COLO668 (cell line): ENCODE measurements at regions not wholly inside any gene's neighbourhood (a gene's known extent, or its start where the extent isn't known, plus 50 kb on each side); places are given as distances from the start of the nearest gene placed in this dataset.

Experiments used
- DNase-seq: peaks from one replicate; lab custom pipeline; 2025; ENCODE audit not compliant: unreplicated experiment; lab: John Stamatoyannopoulos, UW

DNA sequence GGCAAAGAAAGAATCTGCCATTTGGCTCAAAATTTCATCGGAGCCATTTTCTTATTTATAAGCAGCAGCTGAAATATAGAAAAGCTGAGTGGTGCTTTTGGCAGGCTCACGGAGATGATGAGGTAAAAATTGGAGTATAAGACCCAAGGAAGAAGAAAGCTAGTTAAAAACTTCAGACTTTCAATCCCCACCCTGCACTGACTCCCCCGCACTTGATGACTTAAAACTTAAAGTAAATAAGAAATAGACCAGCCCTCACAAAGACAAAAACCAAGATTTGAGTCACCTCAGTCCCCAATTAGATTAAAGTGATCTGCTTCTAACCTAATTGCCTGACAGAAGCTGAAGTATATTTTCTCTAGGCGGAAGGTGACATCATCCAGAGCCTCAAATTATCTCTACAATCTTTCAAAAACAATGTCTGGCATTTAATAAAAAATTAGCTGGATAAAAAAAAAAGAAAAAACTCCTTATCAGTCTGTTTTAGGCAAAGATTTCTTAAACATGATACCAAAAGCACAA is 124.0 kb upstream of the PJA2 start:
- no peak for DNase-seq

DNA sequence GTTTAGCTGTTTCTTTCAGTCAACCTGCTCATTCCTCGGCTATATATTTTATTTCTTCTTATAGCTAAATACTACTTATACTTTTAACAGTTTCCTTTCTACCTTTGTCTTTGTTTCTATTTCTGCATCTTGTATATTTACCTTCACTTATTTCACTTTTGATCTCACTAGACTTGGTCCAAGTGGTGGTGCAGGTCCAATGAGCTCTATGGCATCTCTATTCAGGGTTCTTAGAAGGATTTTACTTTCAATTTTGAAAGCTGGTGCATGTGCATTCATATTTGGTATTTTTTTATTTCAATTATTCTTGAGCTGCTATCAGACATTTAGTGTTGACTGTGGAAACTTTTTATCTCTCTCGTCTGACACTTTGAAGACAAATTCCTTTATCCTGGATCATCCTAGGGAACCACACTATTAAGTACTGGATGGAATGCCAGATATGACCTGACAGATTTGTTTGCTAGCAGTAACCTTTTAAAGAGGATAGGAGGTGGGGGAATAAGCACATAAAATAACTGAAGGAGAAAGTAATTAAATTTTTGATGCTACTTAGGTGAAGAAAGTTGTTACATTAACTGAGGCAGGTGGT is 123.1 kb upstream of the PJA2 start:
- DNase-seq: no peak

DNA sequence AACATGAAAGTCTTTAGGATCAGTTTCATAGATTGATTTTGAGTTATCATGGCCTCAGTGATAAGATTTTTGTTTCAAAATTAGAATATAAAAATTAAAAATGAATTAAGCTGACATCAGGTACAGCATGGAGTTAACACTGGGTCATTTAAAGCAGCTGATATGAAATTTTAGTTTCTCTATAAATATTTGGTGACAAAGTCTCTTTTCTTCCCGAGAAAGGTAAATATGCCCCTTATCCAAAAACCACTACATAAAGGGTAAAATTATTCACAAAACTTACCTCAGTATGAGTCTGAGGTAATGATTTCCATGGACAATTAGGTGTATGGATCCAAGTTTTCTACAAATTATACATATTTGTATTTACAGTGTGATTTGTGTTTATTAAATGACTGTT is 121.5 kb upstream of the PJA2 start:
- no peak for DNase-seq

DNA sequence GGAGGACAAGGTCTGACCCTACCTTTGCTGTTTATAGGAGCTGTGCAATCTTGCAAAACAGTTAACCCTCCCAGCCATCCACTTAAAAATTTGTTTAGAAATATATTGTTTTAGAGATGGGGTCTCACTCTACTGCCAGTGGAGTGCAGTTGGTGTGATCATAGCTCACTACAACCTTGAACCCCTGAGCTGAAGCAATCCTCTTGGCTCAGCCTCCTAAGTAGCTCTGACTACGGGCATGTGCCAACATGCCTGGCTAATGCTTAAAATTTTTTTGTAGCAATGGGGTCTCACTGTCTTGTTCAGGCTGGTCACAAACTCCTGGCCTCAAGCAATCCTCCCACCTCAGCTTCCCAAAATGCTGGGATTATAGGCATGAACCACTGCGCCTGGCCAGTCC is 120.2 kb upstream of the PJA2 start:
- DNase-seq: no peak

DNA sequence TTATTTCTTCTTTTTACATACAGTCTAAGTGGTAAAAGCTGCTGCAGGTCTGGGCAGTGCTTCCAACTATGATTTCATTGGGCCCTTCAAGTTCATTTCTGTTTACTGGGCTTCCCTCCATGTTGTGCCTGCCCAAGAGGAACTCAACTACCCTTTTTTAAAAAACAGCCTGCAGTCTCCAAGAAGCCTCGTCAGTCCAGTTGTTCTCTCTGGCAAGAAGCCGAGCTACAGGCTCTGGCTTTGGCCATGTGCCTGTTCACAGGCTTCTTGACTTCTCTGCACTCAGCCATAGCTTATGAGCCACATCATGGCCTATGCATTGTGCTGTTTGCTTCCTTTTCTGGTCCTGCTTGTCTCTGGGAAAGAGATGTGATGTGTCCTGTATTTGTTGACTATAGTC is 119.7 kb upstream of the PJA2 start:
- no peak for DNase-seq

DNA sequence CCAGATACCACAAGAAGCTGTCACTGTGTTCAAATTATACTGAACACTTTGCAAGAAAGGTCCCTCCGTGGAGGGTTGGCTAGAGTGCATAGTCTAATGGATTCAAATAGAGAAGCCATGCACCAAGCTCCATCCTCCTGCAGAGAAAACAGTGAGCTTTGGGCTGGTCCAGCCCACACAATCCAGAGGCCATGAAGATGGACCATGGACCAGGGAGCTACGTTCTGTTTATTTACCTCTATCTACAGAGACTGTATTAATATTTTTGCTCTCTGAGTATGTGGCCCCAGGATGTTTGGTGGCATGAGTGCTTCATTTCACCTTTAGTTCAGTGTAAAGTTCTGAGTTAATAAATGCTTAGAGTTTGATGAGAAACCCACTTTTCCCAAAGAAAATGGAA is 114.8 kb upstream of the PJA2 start:
- no peak for DNase-seq

DNA sequence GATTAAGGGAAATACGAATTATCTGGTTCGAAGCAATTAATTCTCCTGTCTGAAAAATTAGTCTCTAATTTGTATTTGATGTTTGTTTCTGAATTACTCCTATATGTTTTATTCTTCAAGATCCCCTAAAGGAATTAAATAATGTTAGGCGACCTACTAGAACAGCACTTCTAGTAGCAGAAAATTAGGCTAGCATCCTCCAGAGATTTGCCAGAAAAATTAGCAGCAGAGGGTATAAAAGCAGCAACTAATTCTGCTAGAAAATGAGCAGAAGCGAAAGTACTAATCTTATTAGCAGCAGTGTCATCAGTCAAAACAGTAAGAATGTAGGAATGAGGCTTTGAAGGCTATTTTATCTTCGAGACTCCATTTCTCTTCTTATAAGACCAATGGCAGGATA is 114.3 kb upstream of the PJA2 start:
- no peak for DNase-seq

DNA sequence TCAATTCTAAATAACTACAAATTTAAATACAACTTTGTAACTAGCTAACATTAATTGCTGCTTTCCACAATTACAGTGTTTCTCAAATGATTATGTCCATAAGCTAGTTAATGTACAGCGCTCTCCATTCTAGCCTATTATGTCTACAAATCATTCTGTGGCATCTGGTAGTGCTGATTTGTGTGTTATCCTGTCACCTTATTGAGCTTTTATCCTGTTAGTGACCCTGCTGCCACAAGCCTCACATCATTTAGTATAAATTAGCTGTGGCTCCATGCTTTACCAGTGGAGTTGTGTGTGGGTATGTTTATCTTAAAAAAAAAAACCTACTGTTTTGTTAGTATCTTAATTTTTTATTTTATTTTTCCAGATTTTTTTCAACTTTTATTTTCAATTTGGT is 112.6 kb upstream of the PJA2 start:
- DNase-seq: no peak

DNA sequence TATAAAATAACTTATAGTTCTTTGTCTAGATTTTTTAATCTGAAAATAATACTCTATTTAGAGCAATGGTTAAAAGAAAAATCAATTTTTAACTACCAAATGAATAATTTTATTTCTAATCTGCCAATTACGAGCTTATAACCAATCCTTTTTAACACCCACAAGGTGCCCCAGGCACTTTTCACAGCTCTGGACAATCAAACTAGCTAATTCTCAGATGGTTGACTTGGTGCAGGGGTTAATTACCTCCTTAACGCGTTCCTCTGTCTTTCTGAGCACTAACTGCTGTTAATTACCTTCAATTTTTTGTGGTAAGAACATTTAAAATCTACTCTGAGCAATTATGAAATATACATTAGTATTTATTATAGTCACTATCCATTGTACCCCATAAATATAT is 109.6 kb upstream of the PJA2 start:
- DNase-seq: no peak

DNA sequence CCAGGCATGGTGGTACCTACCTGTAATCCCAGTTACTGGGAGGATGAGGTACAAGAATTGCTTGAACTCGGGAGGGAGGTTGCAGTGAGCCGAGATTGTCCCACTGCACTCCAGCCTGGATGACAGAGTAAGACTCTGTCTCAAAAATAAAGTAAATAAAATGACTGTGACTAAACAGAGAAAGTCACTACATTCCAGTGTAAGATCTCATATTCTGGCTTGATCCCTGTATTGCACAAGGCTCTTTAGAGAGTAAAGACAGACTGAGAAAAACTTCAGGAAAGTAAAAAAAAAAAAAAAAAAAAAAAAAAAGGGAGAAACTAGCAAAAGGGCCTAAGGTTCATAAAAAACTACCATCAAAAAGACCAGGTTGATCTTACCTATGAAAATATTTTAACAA is 106.6 kb upstream of the PJA2 start:
- no peak for DNase-seq

DNA sequence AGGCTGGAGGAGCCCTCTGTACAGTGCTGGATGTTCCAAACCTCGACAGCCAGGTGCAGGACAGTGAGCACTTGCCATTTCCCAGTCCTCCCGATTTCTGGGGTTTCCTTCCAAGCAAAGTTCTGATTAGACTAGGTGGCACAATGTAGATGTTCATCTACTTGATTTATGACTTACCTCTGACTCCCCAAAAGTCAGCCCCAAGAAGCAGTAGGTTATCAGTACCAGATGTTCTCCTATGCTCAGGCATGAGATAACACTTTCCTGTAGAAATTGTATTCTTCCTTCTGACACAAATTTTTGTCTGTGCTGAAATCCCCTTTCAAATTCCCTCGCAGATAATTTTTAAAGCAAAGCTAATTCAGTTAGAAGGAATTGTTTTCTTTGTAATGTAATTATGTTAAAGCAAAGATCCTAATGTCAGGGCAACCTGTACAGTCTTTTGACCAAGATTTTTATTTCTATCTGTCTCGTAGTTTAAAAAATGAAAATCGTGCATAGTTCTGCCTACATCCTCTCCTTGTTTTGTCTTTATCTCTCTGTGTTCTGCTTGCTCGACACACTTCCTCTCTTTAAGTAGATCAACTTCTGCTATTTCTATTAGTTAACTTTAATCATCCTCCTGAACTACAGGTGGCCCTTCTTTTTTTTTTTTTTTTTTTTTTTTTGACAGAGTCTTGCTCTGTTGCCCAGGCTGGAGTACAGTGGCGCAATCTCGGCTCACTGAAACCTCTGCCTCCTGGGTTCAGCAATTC is 102.4 kb upstream of the PJA2 start:
- no peak for DNase-seq

DNA sequence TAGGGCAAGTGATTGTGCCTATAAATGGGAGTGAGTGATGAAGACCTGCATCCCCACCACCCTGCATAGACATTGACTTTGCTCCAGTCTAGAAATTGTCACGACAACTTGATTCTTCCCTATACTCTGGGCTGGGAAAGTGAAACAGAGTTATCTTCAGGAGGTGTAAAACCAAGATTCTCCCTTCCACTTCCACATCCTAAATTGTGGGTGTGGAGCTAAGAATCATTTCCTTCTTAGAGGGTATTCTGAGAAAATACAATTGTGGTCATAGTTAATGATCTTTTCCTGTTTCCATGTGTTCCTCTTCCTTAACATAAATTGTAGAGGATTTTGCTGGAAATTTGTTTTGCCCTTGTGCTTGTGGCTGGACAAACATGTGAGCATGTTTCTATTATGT is 96.8 kb upstream of the PJA2 start:
- no peak for DNase-seq

DNA sequence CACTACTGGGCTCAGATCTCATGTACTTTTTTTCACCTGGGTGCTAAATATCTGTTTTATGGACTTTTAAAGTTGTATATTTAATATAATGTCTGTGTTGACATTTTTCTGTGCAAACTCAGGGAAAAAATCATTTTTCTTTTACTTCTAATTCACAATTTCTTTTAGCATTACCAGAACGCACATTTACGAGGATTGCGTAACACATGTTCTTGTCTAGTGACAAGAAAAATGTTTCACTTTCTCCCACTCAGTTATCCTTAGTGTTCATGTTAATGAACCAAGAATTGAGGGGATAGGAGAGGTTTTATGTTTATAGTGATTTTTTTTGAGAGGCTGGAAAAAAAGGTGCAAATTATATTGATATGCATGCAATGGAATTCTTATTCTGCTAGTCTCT is 86.3 kb upstream of the PJA2 start:
- no peak for DNase-seq

DNA sequence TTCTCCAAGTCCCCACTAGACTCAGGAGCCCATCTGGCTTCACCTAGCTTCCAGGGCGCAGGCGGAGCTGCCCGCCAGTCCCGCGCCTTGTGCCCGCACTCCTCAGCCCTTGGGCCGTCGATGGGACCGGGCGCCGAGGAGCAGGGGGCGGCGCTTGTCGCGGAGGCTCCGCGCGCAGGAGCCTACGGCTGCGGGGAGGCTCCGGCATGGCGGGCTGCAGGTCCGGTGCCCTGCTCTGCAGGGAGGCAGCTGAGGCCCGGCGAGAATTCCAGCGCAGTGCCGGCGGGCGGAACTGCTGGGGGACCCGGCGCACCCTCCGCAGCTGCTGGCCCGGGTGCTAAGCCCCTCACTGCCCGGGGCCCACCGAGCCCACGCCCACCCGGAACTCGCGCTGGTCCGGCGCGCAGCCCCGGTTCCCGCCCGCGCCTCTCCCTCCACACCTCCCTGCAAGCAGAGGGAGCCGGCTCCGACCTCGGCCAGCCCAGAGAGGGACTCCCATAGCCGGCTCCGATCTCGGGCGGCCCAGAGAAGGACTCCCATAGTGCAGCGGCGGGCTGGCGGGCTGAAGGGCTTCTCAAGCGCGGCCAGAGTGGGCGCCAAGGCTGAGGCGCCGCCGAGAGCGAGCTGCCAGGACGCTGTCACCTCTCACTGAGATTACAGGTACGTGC is 78.1 kb upstream of the PJA2 start:
- no peak for DNase-seq

DNA sequence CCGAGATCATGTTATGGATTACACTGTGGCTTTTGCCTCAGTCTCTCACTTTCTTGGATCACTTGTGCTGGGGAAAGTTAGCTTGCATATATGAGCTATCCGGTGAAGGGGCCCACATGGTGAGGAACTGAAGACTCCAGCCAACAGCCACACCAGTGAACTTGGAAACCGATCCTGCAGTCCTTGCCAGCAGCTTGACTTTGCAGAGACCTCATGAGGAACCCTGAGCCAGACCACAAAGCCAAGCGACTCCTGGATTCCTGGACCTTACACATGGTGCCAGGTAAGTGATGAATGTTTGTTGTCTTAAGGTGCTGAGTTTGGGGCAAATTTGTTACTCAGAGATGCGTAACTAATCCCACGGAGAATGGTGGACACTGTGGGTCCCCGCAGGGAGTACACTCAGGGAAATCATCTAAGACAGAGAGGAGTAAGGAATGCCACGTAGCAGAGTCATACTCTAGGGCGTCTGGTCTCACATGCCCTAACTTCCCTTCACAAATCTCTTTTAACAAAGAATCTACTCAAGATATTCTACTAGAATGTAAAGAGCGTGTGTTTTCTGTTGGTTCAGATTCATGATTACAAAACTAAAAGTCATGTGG is 76.5 kb upstream of the PJA2 start:
- no peak for DNase-seq

DNA sequence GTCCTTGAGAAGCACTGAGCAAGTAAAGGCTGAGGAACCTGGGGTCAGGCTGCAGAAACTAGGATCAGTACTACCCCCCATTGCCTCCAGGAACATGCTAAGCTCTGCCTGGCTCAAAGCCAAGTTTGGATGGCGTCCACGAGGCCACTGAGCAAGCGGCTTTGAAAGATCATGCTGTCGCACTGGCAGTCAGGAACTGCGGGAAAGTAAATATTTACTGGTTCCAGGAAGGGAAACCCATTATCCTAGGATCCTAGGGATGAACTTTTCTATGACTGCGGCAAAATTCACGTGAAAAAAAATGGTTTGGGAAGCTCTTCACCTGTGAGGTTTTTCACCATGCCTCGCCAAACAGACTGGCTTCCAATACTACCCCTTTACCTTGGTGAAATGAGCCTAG is 75.3 kb upstream of the PJA2 start:
- peak; percentile 84 for DNase-seq

DNA sequence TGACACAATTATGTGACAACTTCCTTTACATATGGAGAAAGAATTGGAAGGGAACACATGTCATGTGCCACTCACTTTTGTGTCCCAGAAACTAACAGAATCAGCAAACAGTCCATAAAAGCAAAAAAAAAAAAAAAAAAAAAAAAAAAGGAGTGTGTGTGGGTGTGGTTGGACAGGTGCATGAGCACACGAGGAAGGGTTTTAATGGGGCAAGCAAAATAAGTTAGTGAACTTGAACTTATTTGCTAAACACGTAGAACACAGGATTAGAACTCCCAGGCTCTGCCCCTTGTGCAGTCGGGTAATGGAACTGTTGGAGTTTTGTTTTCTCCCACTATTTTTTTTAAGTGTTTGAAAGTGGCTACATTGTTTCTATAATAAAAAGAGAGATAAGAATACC is 74.8 kb upstream of the PJA2 start:
- no peak for DNase-seq

DNA sequence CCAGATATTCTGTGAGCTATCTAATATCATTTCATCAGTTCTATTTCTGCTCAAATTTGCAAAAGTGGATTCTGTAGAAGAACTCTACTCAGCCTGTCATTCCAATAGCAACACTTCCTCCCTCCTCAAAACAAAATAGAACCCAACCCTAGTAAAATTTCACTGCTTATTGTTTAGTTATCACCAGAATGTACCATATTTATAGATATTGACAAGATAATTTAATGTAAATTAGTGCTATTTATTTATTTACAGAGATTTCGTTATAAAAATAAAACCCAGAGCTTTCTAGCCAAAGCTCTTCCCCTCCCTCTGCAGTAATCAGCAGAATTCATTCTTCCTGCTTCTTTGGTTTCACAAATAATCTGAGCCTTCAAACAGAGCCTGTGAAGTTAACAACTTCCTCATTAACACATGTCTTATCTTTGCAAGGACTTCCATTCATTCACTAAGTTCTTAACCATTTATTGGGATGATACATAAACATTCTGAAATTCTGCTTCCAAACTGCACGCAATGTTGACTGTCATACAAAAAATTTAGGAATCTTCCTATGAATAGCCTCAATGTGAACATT is 73.7 kb upstream of the PJA2 start:
- DNase-seq: no peak

DNA sequence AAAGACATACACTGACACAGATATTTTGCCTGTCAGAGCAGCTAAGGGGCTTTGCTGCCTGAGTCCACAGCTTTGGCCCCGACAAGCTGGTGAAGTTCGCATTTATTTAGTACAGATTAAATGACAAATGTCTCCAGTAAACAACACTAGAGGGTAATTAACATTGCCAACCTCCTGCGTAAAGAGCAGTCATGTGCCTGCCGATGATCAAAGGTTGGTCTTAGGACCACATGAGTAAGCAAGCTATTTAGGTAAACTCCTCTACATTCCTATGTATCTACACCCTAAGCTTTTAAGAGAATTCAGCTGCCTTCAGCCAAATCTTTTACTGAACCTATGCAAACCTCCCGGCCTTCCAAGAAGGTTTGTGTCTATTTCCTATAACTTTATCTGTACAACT is 73.0 kb upstream of the PJA2 start:
- DNase-seq: no peak

DNA sequence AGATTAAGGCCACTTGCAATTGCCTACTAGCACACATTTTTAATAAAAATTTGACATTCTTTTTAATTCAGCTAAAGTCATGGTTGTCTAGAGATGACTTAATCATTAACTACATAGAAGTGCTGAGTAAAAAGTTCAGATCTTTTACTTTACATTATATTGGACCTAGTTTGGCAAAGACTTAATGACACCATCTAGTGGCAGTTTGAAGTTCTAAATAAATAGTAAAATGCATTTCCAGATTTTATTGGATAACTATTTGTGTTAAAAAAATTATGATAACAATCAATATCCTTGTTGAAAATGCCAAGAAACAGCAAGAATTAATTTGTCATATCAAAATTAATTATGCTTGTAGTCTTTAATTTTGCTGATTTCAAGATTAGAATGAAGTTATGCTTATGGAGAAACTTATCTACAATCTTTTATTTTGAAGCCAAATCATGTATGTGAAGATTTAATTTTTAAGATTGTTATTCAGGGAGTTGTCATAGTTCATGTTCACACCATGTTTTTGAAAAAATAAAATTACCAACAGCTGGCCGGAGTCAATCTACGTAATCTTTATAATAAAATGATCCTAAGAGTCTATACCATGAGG is 69.6 kb upstream of the PJA2 start:
- no peak for DNase-seq

DNA sequence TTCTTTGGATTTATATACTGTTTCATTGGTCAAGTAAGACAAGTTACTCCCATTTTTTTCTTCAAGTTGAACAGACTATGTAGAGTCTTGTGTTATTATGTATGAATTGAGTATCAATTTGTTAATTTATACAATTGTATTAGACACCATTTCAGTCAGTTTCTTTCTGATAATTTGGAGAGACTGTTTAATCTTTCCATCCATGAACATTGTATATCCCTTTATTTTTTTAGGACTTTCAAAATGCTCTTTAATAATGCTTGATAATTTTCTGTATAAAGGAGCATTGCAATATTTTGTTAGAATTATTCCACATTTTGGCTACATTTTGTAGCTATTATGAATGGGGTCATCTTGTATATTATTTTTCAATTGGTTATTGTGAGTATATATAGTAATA is 69.1 kb upstream of the PJA2 start:
- DNase-seq: no peak
